ENCODE measurements at regions not wholly inside any gene's neighbourhood (a gene's known extent, or its start where the extent isn't known, plus 50 kb on each side); places are given as distances from the start of the nearest gene placed in this dataset.

DNA sequence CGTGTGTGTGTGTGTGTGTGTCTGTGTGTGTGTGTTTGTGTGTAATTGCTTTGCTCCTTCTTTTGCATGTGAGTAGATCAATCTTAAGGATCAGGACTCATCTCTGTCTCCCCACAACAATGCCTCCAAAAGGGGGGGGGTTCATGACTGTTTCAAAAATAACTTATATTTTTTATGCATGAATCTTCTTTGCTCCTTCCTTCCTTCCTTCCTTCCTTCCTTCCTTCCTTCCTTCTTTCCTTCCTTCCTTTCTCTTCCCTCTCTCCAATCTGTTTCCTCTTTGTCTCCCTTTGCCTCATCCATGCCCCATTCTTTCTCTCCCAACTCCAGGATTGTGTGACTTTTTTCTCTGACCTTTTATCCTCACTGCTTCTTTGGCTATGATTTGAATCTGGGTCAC is 126.4 kb upstream of the OSMR start:
- no peak for DNase-seq (ENCODE audit: low spot score)

DNA sequence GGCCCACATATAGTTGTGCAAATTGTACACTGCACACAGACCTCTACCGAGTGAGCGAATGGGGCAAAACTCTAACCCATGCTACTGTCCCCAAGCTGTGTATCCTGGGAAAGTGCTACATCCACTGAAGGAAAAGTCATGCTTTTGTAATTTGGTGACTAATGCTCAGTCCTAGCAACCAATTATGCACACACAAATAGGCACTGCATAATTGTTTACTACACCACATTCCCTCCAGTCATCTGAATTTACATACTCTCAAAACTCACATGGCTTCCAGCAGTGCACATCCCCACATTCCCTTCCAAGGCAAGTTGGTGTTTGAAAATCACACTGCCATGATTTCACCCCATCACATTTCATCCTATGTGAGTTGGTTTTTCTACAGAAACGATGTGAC is 125.9 kb upstream of the OSMR start:
- DNase-seq (ENCODE audit: low spot score) = peak; percentile 35

DNA sequence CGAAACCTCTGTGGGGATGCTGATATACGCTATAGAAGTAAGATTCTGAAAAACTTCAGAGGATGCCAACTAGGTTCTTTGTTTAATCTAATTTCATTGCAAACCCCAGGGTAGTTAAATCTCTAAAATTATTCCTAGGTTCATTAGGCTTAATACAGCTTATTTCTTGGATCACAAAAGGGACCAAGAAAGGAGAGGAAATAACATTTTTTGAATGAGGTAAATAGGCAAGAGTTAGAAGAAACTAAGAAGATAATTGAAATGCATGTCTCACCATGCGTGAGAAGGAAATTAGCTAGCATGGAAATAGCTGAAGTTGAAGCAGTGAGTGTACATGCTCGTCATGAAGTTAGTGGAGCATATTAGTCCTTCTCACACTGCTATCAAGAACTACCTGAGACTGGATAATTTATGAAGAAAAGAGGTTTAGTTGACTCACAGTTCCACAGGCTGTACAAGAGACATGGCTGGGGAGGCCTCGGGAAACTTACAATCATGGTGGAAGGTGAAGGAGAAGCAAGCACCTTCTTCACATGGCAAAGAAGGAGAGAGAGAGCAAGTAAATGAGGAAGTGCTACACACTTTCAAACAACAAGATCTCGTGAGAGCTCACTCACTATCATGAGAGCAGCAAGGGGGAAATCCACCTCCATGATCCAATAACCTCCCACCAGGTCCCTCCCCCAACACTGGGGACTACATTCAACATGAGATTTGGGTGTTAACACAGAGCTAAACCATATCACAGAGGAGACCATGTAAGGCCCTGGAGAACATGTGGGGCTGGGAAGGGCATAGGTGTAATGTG is 125.1 kb upstream of the OSMR start:
- no peak for DNase-seq (ENCODE audit: low spot score)

DNA sequence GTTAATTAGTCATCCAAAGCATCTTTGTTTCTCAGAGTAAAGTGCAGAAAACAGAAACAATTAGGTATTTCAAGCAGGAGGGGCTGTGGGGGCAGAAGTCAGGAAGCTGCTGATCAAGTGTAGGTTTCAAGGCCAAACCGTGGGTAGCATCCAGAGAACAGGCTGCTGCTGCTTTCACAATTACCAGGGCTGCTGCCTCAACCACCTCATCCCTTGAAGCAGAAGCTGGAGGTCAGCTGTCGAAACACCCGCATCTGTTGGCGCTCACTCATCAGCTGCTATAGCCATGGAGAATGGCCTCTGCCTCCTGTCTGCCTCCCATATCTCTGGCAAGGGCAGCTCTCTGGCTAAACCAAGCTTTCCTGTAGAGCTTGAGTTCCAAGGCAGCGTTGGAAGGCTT is 122.9 kb upstream of the OSMR start:
- DNase-seq (ENCODE audit: low spot score) = no peak

DNA sequence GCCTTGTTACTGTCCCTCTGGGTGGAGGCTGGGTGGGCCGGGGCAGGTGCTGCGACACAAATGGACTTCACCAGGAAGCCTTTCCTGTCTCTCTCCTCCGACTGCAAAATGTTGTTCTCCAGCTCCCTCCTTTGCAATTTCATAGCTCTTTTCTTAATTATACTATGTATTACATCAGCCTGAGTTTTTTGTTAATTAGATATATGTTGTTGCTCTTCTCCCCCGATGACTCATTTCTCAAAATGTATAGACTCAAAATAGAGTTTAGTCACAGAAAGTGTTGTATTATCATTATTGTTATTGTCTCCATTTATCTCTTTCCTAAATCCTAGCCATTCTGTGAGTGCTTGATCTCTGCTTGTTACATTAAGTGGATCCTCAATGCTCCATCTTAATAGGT is 122.4 kb upstream of the OSMR start:
- DNase-seq (ENCODE audit: low spot score) = no peak

DNA sequence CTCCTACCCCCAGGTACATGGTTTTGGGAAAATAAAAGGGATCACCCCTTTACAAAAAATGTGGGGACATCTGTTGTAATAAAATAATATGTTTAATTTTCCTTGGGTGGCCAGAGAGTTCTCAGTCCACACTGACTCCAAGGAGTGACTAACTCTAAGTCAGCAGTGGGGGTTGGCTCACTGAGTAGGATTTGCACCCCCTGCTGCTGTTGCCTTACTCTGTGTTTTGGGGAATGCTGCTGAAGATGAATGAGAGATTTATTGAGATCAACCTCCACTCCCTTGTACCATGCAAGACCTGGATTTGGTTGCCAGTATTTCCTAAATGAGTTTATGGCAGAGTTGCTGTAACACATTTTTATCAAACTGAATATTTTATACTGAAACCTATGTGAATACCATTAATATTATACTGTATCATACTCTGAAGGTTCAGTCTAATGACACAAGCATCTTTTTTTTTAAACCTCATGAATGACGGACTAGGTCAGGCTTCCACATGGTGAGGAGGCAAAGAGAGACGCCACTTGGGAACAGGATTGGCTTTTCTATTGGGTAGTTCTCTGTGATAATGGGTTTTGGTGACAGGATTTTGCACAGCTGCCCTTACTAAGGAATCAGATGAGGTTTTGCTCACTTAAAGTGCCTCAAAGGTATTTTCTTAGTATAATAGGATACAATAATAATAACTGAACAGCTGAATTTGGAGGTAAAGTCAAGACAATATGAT is 121.3 kb upstream of the OSMR start:
- DNase-seq (ENCODE audit: low spot score) = peak; percentile 49

DNA sequence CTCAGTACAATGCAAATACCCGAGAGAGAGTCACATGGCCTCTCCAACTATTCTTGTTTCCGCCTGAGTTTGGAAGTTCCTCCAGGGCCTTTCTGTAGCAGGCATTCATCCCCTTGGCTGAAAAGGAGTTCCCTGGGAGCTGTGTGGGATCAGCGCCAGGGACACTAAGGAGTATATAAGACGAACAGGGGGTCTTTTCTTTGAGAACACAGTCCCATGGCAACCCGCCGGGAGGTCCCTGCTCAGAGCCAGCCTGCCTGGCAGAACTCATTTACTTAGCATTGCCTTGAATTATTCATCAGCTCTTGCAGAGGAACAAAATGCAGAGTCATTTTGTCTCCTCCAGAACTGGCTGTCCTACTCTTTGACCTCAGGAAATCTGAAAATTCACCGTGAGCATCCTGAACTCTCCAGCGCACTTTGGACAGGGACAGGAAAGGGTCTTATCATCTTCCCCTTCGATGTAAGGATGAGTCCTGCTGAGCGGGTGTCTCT is 120.4 kb upstream of the OSMR start:
- no peak for DNase-seq (ENCODE audit: low spot score)

DNA sequence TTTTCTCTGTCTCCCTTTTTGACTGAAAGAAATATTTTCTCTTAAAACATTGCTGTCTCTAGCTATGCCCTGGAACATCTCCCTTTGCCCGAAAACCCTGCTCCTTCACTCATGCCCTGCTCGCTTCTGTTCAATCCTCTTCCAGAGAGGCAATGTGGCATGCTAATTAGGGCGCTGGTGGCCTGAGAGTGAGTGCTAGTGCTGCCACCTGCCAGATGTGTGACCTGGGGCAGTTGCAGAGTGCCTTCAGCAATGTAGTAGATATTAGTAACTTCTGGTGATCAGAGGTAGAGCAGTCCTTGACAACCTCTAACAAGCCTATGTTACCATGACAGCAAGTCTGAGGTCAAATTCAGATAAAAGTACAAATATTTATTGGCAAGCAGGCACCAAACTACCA is 119.5 kb upstream of the OSMR start:
- no peak for DNase-seq (ENCODE audit: low spot score)

DNA sequence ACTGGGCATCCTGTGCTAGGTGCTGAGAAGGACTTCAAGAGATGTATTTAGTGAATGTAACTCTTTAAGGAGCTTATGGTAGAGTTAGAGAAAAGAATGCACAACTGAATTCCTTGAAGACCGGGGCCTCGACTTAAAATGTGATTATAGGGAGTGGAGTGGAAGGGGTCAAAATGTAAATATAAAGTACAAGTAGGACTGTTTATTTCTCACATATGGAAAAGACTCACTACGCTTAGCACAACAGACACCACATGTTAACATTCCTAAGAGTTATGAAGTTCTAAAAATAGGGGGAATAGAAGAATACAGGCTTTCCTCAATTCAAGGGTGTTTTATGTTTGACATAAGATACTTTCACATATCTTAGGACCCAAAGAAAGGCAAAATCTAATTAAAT is 117.8 kb upstream of the OSMR start:
- DNase-seq (ENCODE audit: low spot score) = no peak

DNA sequence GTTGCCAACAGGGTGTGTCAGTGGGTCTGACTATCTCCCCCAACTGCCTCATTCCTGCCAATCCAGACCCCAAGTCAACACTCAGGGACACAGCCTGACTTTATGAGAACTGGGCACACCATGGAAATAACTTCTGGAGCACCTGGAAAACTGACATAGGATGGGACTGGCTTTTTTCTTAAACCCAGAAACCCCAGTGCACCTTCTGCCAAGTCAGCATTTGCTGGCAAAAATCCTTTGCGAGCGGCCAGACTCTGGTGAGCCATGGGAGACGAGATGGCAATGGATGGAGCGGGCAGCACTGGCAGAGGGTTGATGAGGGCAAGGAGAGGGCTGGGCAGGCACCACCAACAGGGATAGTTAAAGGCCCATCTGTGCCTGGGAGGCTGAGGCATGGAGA is 114.4 kb upstream of the OSMR start:
- DNase-seq (ENCODE audit: low spot score) = no peak

DNA sequence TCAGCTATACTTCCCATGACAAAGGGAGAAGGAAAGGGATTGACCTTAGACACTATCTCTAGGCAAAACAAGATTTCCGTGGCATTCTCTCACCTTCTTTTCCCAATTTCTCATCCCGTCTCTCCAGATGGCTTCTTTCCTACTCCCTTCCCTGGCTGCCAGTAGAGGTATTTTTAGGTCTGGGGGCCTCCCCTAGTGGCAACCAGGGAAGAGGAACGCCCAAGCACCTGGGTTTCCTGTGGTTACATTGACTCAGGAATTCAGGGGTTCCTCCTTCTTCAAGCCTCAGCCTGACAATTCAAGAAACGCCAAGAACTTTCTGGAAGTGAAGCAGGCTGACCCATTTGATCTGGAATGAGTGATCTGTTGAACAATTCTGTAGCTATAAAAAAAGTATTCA is 111.5 kb upstream of the OSMR start:
- DNase-seq (ENCODE audit: low spot score) = no peak

DNA sequence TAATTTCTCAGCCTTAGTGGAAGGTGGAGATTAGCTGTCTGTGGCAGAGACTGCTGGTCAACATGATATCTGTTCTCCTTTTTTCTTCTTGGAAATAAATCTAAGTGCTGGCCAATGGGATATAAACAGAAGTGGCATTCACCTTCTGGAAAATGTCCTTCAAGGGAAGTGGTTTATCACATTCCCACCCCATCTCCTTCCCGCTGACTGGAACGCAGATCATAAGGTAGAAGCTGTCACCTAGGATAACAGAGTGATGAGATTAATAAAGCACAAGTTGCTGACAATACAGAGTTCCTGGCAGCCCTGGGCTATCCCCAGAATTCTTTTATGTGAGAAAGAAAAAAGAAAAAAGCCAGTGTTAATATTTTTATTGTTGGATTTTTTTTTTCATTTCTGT is 109.7 kb upstream of the OSMR start:
- DNase-seq (ENCODE audit: low spot score) = no peak

DNA sequence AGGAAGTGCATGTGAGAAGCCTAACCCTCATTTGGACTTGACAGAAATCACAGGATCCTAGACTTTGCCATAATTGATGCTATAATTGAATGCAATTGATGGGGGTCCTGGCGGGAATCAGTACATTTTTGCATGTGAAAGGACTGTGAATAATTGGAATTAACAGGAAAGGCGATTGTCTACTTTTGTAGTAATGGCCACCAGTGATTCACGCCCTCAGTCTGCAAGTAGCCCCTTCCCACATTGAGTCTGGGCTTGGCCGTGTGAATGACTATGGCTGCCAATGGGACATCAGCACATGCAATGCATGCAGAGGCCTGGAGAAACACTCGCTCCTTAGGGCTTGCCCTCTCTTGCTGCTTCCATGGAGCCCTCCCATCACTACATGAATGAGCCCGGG is 107.8 kb upstream of the OSMR start:
- no peak for DNase-seq (ENCODE audit: low spot score)

DNA sequence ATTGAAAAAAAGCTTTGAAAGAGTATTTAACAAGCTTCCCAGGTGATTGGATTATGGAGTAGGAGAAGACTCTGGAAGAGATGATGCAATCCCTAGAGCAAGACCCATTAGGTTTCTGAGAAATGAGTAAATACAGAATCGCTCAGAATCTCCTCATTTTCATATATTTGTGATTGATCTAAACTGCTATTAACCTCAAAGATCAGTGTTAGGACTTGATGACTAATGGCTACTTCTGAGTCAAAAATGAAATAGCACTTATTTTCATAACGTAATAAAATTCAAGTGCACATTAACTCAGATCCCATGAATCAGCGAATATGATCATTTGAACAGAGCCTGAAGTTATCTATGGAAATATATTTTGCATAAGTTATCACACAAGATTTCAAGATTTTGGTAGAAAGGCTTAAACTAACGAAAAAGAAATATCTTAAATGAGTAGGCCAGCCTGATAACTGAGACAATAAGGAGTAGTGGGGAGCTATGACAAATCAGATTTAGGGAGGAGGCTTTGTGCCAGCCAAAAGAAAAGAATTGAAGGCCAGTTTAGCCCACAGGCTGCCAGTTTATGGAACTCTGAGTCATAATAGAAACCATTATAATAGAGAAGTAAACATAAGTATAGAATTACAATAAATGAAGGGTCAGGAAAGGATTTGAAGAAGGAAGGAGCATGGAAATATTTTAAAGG is 106.7 kb upstream of the OSMR start:
- DNase-seq (ENCODE audit: low spot score) = no peak

DNA sequence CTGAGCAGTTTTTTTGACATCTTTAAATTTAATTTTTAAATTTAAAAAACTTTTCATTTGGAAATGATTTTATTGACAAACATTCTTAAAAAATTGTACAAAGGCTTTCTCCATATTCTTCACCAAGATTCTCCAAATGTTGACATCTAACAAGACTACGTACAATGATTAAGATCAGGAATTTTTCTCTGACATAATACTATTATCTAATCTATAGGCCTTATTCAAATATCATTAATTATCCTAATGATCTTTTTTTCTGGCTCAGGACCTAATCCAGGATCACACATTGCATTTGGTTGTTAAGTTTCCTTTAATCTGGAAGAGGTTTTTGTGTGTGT is 106.1 kb upstream of the OSMR start:
- DNase-seq (ENCODE audit: low spot score) = no peak

DNA sequence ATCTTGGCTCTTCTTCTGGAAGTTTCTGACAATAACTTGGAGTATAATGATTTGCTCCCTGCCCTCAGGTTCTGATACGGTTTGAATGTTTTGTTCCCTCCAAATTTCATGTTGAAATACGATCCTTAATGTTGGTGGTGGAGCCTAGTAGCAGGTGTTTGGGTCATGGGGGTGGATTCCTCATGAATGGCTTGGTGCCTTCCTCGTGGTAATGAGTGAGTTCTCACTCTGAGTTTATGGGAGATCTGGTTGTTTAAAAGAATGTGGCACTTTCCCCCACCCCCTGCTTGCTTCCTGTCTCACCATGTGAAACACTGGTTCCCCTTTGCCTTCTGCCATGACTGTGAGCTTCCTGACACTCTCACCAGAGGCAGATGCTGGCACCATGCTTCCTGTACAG is 103.0 kb upstream of the OSMR start:
- DNase-seq (ENCODE audit: low spot score) = no peak

DNA sequence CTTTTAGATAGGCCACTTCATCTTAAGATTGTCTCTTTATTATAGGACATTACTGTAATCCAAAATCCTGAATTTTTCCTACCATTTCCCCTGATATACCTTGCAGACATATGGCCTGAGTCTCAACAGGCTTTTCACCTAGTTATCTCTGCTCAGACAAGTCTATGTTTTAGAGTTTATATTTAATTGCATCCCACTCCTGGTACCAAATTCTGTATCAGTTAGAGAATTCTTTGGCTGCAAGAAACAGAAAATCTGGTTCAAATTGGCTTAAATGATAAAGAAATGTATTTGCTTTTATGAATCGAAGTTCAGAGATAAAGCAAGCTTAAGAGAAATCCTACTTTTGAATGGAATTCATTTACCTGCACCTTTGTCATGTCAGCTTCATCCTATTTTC is 102.2 kb upstream of the OSMR start:
- DNase-seq (ENCODE audit: low spot score) = no peak

DNA sequence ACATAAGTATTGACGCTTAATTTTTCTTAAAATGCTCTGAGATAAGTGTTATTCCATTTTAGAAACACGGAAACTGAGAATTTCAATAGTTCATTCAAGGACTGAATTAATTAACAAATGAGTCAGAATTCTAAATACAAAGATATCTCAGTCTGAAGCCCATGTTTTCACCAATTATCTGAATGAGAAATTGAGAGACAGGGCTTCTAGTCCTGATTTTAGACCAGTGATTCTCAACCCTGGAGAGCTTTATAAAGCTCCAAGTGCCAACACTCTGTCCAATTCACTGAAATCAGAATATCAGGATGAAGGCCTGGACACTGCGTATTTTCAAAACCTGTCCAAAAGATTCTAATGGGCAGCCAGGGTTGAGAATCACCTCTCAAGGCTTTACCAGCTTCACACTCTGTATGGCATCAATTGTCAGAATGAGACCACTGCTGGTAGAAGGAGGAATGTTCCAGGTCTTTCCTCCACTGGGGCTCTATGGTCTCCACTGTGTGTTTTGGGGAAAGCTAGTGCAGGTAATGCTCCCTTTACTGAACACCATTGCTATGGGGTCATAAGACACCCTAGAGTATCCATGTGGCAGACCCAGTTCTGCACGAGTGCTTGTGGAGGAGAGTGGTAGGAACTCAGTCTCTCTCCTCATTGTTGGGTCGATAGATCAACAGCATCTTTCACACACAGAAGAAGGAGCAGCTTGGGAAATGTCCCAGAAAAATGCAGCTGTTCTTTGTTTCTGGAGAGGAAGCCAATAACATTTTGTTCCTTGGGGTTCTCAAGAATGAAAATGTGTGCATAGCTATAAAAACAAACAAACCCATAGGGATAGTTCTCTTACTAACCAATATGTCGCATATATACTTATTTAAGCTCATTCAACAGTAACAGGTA is 99.7 kb upstream of the OSMR start:
- no peak for DNase-seq (ENCODE audit: low spot score)

DNA sequence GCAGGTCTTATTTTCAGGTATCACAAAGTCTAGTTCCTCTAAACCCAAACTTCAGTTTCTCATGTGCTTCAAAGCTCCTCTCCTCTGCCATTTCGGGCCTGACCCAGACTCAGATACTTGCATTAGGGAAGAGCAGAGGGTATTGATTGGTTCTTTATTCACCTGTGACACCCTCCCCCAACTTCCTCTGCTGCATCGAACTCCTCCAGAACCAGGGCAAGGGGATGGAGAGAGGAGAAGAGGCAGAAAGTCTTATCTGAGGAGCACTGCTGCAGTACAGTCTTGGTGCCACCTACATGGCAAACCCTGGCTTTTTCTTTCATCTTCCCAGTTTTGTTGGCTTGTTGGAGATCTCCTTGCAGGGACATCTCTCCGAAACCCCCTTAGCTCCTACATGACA is 96.0 kb upstream of the OSMR start:
- no peak for DNase-seq (ENCODE audit: low spot score)

DNA sequence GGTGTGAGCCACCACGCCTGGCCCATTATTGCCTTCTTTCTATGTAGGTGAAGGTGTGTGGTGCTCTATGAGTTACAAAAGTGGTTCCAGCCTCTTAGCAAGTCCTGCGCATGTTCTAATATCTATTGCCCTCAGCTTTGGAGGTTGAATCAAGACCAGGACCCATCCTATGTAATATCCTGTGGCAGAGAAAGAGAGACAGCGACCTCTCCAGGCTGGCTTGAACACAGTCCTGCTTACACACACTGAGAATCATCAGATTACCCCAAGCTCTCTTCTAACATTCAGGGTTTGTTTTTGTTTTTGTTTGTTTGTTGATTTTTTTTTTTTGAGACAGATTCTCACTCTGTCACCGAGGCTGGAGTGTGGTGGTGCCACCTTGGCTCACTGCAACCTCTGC is 94.7 kb upstream of the OSMR start:
- no peak for DNase-seq (ENCODE audit: low spot score)

DNA sequence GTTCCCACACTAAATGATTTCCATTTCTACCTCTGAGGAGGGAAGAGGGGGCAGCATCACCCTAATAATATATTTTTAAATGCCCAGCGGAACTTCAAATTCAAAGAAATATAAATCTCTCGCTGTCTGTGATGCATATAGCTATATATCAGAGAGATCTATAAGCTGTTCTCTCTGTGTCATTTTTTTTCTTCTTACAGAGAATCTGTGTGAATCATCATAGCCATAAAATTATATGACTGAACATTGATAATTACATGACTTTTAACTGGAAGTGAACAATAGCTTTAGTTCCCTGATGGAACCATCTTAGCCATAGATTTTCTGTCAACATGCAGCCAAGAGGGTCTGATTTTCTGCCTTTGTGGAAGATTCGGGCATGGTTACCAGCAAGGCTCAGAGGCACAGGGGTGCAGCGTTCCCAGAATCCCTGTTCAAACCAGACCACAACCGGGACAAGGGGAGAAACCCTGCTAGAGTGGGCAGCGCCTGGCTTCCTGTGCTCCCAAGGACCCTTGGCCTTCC is 93.7 kb upstream of the OSMR start:
- no peak for DNase-seq (ENCODE audit: low spot score)

DNA sequence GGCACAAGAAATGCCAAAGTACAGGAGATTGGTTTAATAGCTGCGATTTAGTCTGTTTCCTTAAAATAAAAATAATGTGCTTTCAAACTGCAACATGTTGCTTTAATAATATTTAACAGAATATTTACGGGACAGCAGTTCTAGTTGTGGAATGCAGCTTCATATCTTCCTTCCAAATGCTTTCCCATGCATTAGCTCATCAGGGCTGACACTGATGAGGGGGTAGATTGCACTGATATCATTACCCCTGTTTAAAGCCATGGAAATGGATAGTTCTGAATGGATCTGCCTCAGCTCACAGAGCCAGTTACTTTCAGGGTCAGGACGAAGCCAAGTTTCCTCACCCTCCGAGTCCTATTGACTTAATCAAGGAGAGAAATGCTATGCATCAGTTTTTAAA is 93.2 kb upstream of the OSMR start:
- DNase-seq (ENCODE audit: low spot score) = peak; percentile 35
